Hepatocyte (in vitro differentiated cells): ENCODE measurements at regions not wholly inside any gene's neighbourhood (a gene's known extent, or its start where the extent isn't known, plus 50 kb on each side); places are given as distances from the start of the nearest gene placed in this dataset.
"Not testable (repeated sequence)": the region's sequence is repeated elsewhere in the genome, so short reads cannot be mapped to it uniquely, and the experiment has no call there.

ENCODE experiments used
- DNase-seq: peaks from one replicate; pipeline ENCODE4 v3.0.0-alpha.2; 2016; ENCODE audit warnings: low spot score
- H2AFZ ChIP-seq: fragments of 200-600 bp; sonication (generic); 2 replicates; pipeline ENCODE4 v1.6.0; 2016; ENCODE audit warnings: antibody characterized with exemption, mild to moderate bottlenecking
- H3K27ac ChIP-seq: fragments of 200-600 bp; sonication (generic); 2 replicates; pipeline ENCODE4 v1.5.1; 2016; ENCODE audit warnings: mild to moderate bottlenecking
- H3K27me3 ChIP-seq: fragments of 200-600 bp; sonication (generic); 2 replicates; pipeline ENCODE4 v1.6.1; 2016
- H3K36me3 ChIP-seq: fragments of 200-600 bp; sonication (generic); replicated peaks from 2 replicates; pipeline ENCODE4 v1.5.1; 2016; ENCODE audit warnings: low read depth; ENCODE audit not compliant: insufficient read depth
- H3K4me1 ChIP-seq: fragments of 200-600 bp; sonication (generic); 2 replicates; pipeline ENCODE4 v1.5.1; 2016; ENCODE audit warnings: mild to moderate bottlenecking, moderate library complexity; ENCODE audit not compliant: insufficient read depth
- H3K4me2 ChIP-seq: fragments of 200-600 bp; sonication (generic); 2 replicates; pipeline ENCODE4 v1.6.0; 2016
- H3K4me3 ChIP-seq: fragments of 200-600 bp; sonication (generic); 2 replicates; pipeline ENCODE4 v1.5.1; 2016; ENCODE audit warnings: mild to moderate bottlenecking
- H3K79me2 ChIP-seq: fragments of 200-600 bp; sonication (generic); 2 replicates; pipeline ENCODE4 v1.6.0; 2017; ENCODE audit warnings: mild to moderate bottlenecking
- H3K9me2 ChIP-seq: fragments of 200-600 bp; sonication (generic); replicated peaks from 2 replicates; pipeline ENCODE4 v1.6.0; 2017; ENCODE audit warnings: mild to moderate bottlenecking; ENCODE audit not compliant: insufficient read depth
- H3K9me3 ChIP-seq: fragments of 200-600 bp; sonication (generic); 2 replicates; pipeline ENCODE4 v1.5.1; 2016; ENCODE audit warnings: low read depth, mild to moderate bottlenecking
- H4K20me1 ChIP-seq: fragments of 200-600 bp; sonication (generic); 2 replicates; pipeline ENCODE4 v1.6.0; 2016; ENCODE audit warnings: mild to moderate bottlenecking; ENCODE audit not compliant: insufficient read depth, poor library complexity, severe bottlenecking
- EZH2 ChIP-seq: fragments of 200-600 bp; sonication (generic); IDR thresholded peaks from 2 replicates; pipeline ENCODE4 v1.6.1; 2016; ENCODE audit warnings: antibody characterized with exemption, mild to moderate bottlenecking, borderline replicate concordance
- EZH2phosphoT487 ChIP-seq: fragments of 200-600 bp; sonication (generic); IDR thresholded peaks from one replicate; pipeline ENCODE4 v1.6.1; 2018; ENCODE audit warnings: antibody characterized with exemption, mild to moderate bottlenecking, low read depth, moderate library complexity; ENCODE audit not compliant: unreplicated experiment, severe bottlenecking
- WGBS: methylation state at CpG from one replicate; pipeline ENCODE4 v1.1.6; 2016; ENCODE audit warnings: low lambda C conversion rate; ENCODE audit errors: missing lambda C conversion rate; 5-methylcytosine and 5-hydroxymethylcytosine counted together
- TF ChIP-seq, protein P1 (sequence below): fragments of 200-600 bp; sonication (generic); IDR thresholded peaks from 2 replicates; pipeline ENCODE4 v1.5.1; 2016; ENCODE audit warnings: antibody characterized with exemption, mild to moderate bottlenecking; ENCODE audit not compliant: poor library complexity

DNA sequence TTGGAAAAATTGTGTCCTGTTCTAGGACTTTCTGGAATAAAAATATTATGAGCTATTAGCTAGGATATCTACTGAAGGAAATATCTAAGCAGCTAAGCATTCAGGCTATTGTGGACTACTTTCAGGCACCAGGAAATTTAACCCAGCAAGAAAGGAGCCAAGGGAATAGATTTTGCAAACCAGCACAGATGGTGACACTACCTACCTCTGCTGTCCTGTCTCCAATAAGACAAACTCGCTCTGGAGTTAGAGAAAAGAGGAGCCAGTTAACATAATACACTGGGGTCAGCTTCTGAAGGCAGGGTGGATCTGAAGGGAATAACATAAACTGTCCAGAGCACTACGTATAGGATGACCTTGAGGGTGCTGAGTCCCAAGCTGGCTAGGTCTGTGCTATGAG lies 223.7 kb upstream of the PRSS58 start:
- no peak for DNase-seq
- H3K79me2 ChIP-seq: no peaks in the 10 kb centered on the region
- WGBS: 59% methylated on average over 2 of the region's 2 CpGs
- H3K4me3 ChIP-seq: no peak overlapping the region
- no peak overlapping the region for H3K4me2 ChIP-seq
- H3K27me3 ChIP-seq: no peaks in the 10 kb centered on the region
- no peak overlapping the region for H3K27ac ChIP-seq
- no peaks in the 10 kb centered on the region for H3K36me3 ChIP-seq
- H3K9me3 ChIP-seq: no peaks in the 10 kb centered on the region
- no peaks in the 10 kb centered on the region for H3K4me1 ChIP-seq
- no peaks in the 10 kb centered on the region for H3K9me2 ChIP-seq
- TF ChIP-seq, protein P1, sequence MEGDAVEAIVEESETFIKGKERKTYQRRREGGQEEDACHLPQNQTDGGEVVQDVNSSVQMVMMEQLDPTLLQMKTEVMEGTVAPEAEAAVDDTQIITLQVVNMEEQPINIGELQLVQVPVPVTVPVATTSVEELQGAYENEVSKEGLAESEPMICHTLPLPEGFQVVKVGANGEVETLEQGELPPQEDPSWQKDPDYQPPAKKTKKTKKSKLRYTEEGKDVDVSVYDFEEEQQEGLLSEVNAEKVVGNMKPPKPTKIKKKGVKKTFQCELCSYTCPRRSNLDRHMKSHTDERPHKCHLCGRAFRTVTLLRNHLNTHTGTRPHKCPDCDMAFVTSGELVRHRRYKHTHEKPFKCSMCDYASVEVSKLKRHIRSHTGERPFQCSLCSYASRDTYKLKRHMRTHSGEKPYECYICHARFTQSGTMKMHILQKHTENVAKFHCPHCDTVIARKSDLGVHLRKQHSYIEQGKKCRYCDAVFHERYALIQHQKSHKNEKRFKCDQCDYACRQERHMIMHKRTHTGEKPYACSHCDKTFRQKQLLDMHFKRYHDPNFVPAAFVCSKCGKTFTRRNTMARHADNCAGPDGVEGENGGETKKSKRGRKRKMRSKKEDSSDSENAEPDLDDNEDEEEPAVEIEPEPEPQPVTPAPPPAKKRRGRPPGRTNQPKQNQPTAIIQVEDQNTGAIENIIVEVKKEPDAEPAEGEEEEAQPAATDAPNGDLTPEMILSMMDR: peak; percentile 4
- TF ChIP-seq EZH2phosphoT487: no peak
- no peaks in the 10 kb centered on the region for H4K20me1 ChIP-seq
- H2AFZ ChIP-seq: no peak overlapping the region

DNA sequence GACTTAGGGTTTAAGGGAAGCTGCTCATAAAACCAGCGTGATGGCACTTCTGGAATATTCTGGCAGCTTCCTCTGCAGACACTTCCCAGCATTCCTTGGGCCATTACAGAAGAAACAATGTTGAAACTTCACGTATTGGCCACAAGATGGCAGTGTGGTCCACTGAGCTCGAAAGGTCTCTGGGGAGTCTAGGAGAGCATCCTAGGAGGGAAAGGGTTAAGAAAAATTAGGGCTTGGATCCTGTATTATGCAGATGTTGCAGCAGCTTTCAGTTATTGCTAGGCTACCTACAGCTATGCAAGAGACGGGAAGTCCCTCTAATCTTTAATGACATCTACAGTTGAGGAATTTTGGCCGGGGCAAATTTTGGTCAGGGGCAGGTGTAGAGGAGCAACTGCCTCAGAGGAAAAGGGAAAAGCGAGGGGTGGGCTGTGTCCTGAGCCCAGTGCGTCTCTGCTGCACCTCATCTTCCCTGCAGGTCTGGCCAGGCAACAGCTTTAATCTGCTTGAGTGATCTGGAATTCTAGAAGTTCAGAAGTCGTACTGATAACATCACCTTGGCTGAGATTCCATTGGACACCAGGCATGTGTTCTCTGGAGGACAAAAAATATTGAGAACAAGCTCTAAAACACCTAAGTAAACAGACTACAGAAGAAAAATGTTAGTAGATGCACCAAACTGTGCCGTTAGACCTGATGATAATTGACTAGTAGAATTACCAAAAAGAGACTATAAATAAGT lies 220.8 kb upstream of the PRSS58 start:
- H3K36me3 ChIP-seq: no peaks in the 10 kb centered on the region
- no peak overlapping the region for H2AFZ ChIP-seq
- DNase-seq: peak; percentile 55
- WGBS: 28% methylated on average over 9 of the region's 9 CpGs
- H3K27me3 ChIP-seq: no peaks in the 10 kb centered on the region
- no peaks in the 10 kb centered on the region for H3K4me1 ChIP-seq
- H3K9me2 ChIP-seq: no peaks in the 10 kb centered on the region
- TF ChIP-seq, protein P1: peak; percentile 58
- no peak for TF ChIP-seq EZH2
- no peaks in the 10 kb centered on the region for H3K79me2 ChIP-seq
- H3K9me3 ChIP-seq: no peaks in the 10 kb centered on the region
- no peaks in the 10 kb centered on the region for H4K20me1 ChIP-seq
- H3K4me3 ChIP-seq: no peak overlapping the region
- no peak overlapping the region for H3K4me2 ChIP-seq
- no peak overlapping the region for H3K27ac ChIP-seq

DNA sequence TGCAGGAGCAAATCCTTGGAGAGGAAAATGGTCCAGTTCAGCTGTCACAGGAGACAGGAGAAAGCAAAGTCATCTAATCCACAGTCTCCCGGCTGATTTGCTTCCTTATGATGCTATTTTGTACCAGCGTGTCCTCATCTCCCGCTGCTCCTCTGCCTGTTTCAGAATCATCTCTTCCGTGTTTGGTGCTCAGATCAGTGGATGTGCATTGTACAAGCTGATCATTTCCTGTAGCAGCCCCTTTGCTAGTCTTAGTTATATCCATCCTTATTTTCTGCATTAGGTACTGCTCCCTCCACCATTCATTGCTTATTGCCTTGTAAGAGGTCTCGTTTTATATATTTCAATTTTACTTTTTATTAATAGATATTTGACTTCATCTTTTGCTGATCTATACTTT lies 219.9 kb upstream of the PRSS58 start:
- not testable (repeated sequence) for H3K36me3 ChIP-seq, H2AFZ ChIP-seq, H3K27ac ChIP-seq, H3K4me2 ChIP-seq, H3K9me3 ChIP-seq, H3K4me1 ChIP-seq, DNase-seq, H3K9me2 ChIP-seq, H4K20me1 ChIP-seq, H3K4me3 ChIP-seq, H3K27me3 ChIP-seq, H3K79me2 ChIP-seq
- WGBS: 83% methylated on average over 5 of the region's 5 CpGs

DNA sequence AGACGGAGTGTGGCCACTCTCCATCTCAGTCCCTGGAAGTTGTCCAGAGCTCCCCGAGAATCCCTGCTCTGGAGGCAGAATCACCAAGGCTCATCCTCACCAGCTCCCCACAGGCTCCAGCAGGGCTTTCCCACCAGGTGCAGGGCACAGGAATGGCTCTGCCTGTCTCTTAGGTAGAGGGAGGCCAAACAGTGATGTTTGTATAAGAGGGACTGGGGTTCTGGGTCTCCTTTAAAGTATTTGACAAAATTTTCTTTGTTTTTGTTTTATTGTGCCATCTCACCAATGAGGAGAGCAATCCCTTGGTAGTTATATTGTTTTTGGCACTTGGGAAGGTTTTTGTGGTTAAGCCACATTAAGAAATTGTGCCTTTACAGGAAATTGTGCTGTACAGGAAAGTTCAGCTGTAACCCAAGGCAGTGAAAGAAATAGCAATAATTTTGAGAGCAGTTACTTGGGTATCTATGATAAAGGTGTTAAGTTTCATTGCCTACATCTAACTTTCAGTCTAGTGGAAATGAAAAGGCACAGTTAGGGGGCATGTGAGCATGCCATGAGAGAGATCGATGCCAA lies 219.3 kb upstream of the PRSS58 start:
- H3K27me3 ChIP-seq: no peaks in the 10 kb centered on the region
- TF ChIP-seq, protein P1: no peak
- no peak for TF ChIP-seq EZH2
- no peak for TF ChIP-seq EZH2phosphoT487
- no peak overlapping the region for H3K4me2 ChIP-seq
- H3K4me3 ChIP-seq: no peak overlapping the region
- WGBS: 65% methylated on average over 3 of the region's 3 CpGs
- no peaks in the 10 kb centered on the region for H3K9me3 ChIP-seq
- DNase-seq: no peak
- no peak overlapping the region for H2AFZ ChIP-seq
- no peaks in the 10 kb centered on the region for H3K36me3 ChIP-seq
- H3K4me1 ChIP-seq: no peaks in the 10 kb centered on the region
- no peaks in the 10 kb centered on the region for H3K79me2 ChIP-seq
- no peaks in the 10 kb centered on the region for H4K20me1 ChIP-seq
- no peak overlapping the region for H3K27ac ChIP-seq
- H3K9me2 ChIP-seq: no peaks in the 10 kb centered on the region
